ENCODE measurements at regions not wholly inside any gene's neighbourhood (a gene's known extent, or its start where the extent isn't known, plus 50 kb on each side); places are given as distances from the start of the nearest gene placed in this dataset.

GRCh38 chr2:2717406-2717805, 386.3 kb upstream of the MYT1L start:
- no peak for DNase-seq (ENCODE audit: low spot score)

- no peak for DNase-seq (ENCODE audit: low spot score)
These were observed 385.7 kb upstream of the MYT1L start for GRCh38 chr2:2716771-2717170.

GRCh38 chr2:2715036-2715818, 384.2 kb upstream of the MYT1L start:
- no peak for DNase-seq (ENCODE audit: low spot score)

- DNase-seq (ENCODE audit: low spot score), result no peak
These were observed 383.3 kb upstream of the MYT1L start for GRCh38 chr2:2714408-2714807.

GRCh38 chr2:2709431-2709770, 378.3 kb upstream of the MYT1L start:
- no peak for DNase-seq (ENCODE audit: low spot score)

GRCh38 chr2:2708575-2709430, 377.7 kb upstream of the MYT1L start:
- no peak for DNase-seq (ENCODE audit: low spot score)

GRCh38 chr2:2707206-2707991, 376.3 kb upstream of the MYT1L start:
- DNase-seq (ENCODE audit: low spot score), result no peak

- DNase-seq (ENCODE audit: low spot score), result no peak
These were observed 375.2 kb upstream of the MYT1L start for GRCh38 chr2:2706306-2706705.

GRCh38 chr2:2705871-2706270, 374.8 kb upstream of the MYT1L start:
- DNase-seq (ENCODE audit: low spot score), result no peak

GRCh38 chr2:2704428-2705090, 373.5 kb upstream of the MYT1L start:
- no peak for DNase-seq (ENCODE audit: low spot score)

- DNase-seq (ENCODE audit: low spot score), result no peak
These were observed 372.8 kb upstream of the MYT1L start for GRCh38 chr2:2703762-2704427.

- DNase-seq (ENCODE audit: low spot score), result no peak
These were observed 372.1 kb upstream of the MYT1L start for GRCh38 chr2:2703172-2703571.

GRCh38 chr2:2702385-2702784, 371.3 kb upstream of the MYT1L start:
- no peak for DNase-seq (ENCODE audit: low spot score)

- no peak for DNase-seq (ENCODE audit: low spot score)
These were observed 370.7 kb upstream of the MYT1L start for GRCh38 chr2:2701813-2702212.

- no peak for DNase-seq (ENCODE audit: low spot score)
These were observed 370.2 kb upstream of the MYT1L start for GRCh38 chr2:2701176-2701781.

GRCh38 chr2:2699121-2699505, 368.0 kb upstream of the MYT1L start:
- no peak for DNase-seq (ENCODE audit: low spot score)

GRCh38 chr2:2698182-2699120, 367.4 kb upstream of the MYT1L start:
- DNase-seq (ENCODE audit: low spot score), result no peak

GRCh38 chr2:2696733-2697455, 365.8 kb upstream of the MYT1L start:
- no peak for DNase-seq (ENCODE audit: low spot score)

- DNase-seq (ENCODE audit: low spot score), result no peak
These were observed 365.2 kb upstream of the MYT1L start for GRCh38 chr2:2696325-2696724.
